Heart left ventricle (tissue), 16 donors: ENCODE measurements at regions not wholly inside any gene's neighbourhood (a gene's known extent, or its start where the extent isn't known, plus 50 kb on each side); places are given as distances from the start of the nearest gene placed in this dataset.

Source experiments
- ATAC-seq, 4 donors: fragments of 200-7000 bp; cut with Tn5 transposase; one replicate each; pipeline ENCODE4 v1.9.1; 2020 to 2022; ENCODE audit warnings: moderate library complexity in 4 of 4, mild to moderate bottlenecking in 3 of 4, moderate number of reproducible peaks in 1 of 4
- DNase-seq, 5 donors: peaks; one replicate each; pipeline ENCODE4 v3.0.0-alpha.2; 2020
- H3K27ac ChIP-seq, 12 donors: fragments of 200-600 bp; sonication (generic) in 4 of 12; one replicate each; pipeline versions ENCODE4 v1.5.0 to v1.8.0; 2016 to 2022; ENCODE audit warnings: mild to moderate bottlenecking in 2 of 12
- H3K27me3 ChIP-seq, 9 donors: fragments of 200-600 bp; sonication (generic) in 2 of 9; one replicate each; pipeline versions ENCODE4 v1.5.1 to v1.8.0; 2016 to 2022; ENCODE audit warnings: mild to moderate bottlenecking in 3 of 9
- H3K36me3 ChIP-seq, 9 donors: fragments of 200-600 bp; sonication (generic) in 2 of 9; one replicate each; pipeline versions ENCODE4 v1.5.0 to v1.8.0; 2018 to 2022; ENCODE audit warnings: mild to moderate bottlenecking in 2 of 9
- H3K4me1 ChIP-seq, 12 donors: fragments of 200-600 bp; sonication (generic) in 4 of 12; one replicate each; pipeline versions ENCODE4 v1.5.0 to v1.8.0; 2016 to 2022; ENCODE audit warnings: mild to moderate bottlenecking in 3 of 12
- H3K4me3 ChIP-seq, 12 donors: fragments of 200-600 bp; sonication (generic) in 4 of 12; one replicate each; pipeline versions ENCODE4 v1.5.0 to v1.8.0; 2017 to 2022; ENCODE audit warnings: mild to moderate bottlenecking in 9 of 12, moderate library complexity in 4 of 12
- H3K9me3 ChIP-seq, 12 donors: fragments of 200-600 bp; sonication (generic) in 4 of 12; one replicate each; pipeline versions ENCODE4 v1.5.0 to v1.8.0; 2016 to 2022; ENCODE audit warnings: mild to moderate bottlenecking in 1 of 12
- POLR2A ChIP-seq, 2 donors: fragments of 450-650 bp; IDR thresholded peaks; one replicate each; pipeline ENCODE4 v1.6.1; 2017; ENCODE audit warnings: antibody characterized with exemption in 2 of 2, mild to moderate bottlenecking in 2 of 2, moderate library complexity in 2 of 2
- WGBS, 4 donors: extraction: QIAGEN DNeasy Blood & Tissue Kit in 2 of 4; methylation state at CpG; one replicate each; pipeline versions ENCODE4 v1.1.5 to v1.1.7; 2013 to 2018; 5-methylcytosine and 5-hydroxymethylcytosine counted together
- intact Hi-C, 10 donors: fragments of 100-400 bp; cut with DNase I; formaldehyde crosslinking; loops; one replicate each; pipeline versions ENCODE4 v1.11.1 to v1.14.2; 2022
- TF ChIP-seq, protein P1 (sequence below), 12 donors: fragments of 200-600 bp; sonication (generic) in 4 of 12; IDR thresholded peaks; one replicate each; pipeline versions ENCODE4 v1.5.0 to v1.8.0; 2018 to 2022; ENCODE audit warnings: antibody characterized with exemption in 12 of 12, mild to moderate bottlenecking in 5 of 12
- donor health status: ischemic (EF 13 %, LVEDD 7.1; RV severe dilation, severe dysfunction).
- donor health status: healthy with polysubstance abuse.
- donor health status: DM: no; HTN: yes; CAD: no.
- donor health status: DM: no; HTN: no; CAD: no.
- donor health status: ischemic (EF 25% LVEDD 6.9; RV normal size, moderate dysfunction).
- donor health status: ischemic (EF 25% LVEDD 5.7; RV mildly dilated, moderate dysfunction).
- donor health status: healthy.
- donor health status: DM: yes; HTN: yes; CAD: no.
- donor health status: ischemic (EF 35%, LVEDD 5.7; RV mildly dilated, moderate dysfunction).
- donor health status: nonischemic (EF 11% LVEDD 7.7; RV severe dilation, severe dysfunction).
- donor health status: DM: yes; HTN: yes; CAD: no.
- donor health status: PGD.
- donor health status: ischemic (EF 29% LVEDD 5.4; RV normal size, mild dysfunction).
- donor health status: nonischemic (EF 23%, LVEDD 6.1; RV moderate dilation, normal function).

DNA sequence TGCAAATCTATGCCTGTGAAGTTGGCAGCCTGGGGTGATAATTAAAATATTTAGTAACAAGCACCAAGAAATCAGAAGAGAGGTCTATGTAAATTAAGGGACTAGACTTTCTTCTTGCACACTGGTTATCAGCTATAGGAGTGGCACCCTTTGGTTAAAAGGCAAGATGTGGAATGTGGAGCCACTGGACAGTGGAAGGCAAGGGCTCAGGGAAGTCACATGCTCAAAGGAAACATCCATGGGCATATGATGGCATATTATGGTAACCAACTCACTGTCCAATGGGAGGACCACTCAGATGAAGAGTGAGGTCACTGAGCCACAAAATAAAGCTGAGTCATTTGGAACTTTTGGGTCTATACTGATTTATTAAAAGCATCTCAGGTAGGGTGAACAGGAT lies 165.6 kb upstream of the PRICKLE2 start:
- Histone ChIP-seq H3K36me3 (no peaks in the 10 kb centered on the region), H3K27me3 (no peaks in the 10 kb centered on the region), H3K4me3 (no peak overlapping the region), H3K4me1 (no peaks in the 10 kb centered on the region), H3K27ac (no peak overlapping the region), H3K9me3 (no peaks in the 10 kb centered on the region)
- intact Hi-C loops = loop anchor here in 5 of 10 donors (10.0 kb wide), 4 partner anchors 126 to 226 kb away; no protein-coding TSS in a partner anchor
- ATAC-seq (no peak), DNase-seq (no peak)
- no peak for TF ChIP-seq POLR2A (IDR thresholded peaks at IDR 0.05)
- TF ChIP-seq, protein P1, sequence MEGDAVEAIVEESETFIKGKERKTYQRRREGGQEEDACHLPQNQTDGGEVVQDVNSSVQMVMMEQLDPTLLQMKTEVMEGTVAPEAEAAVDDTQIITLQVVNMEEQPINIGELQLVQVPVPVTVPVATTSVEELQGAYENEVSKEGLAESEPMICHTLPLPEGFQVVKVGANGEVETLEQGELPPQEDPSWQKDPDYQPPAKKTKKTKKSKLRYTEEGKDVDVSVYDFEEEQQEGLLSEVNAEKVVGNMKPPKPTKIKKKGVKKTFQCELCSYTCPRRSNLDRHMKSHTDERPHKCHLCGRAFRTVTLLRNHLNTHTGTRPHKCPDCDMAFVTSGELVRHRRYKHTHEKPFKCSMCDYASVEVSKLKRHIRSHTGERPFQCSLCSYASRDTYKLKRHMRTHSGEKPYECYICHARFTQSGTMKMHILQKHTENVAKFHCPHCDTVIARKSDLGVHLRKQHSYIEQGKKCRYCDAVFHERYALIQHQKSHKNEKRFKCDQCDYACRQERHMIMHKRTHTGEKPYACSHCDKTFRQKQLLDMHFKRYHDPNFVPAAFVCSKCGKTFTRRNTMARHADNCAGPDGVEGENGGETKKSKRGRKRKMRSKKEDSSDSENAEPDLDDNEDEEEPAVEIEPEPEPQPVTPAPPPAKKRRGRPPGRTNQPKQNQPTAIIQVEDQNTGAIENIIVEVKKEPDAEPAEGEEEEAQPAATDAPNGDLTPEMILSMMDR (IDR thresholded peaks at IDR 0.05) = no peak

DNA sequence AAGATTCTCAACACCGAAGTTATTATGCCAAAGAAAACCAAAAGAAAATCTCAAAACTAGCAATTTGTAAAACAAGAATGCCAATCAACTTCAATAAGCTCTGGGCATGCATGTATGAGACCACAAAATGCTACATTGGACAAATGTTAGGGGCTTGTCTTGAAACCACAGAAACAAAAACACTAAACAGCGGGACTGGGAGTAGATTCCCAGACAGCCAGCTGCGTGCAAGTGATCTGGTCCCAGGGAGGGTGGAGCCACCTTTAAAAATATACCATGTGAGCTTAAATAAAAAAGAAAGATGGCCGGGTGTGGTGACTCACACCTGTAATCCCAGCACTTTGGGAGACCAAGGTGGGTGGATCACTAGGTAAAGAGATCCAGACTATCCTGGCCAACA lies 163.6 kb upstream of the PRICKLE2 start:
- intact Hi-C loops = no loop called here
- Histone ChIP-seq H3K4me3 (no peak overlapping the region), H3K27me3 (no peaks in the 10 kb centered on the region), H3K27ac (no peak overlapping the region), H3K9me3 (no peaks in the 10 kb centered on the region), H3K4me1 (no peaks in the 10 kb centered on the region), H3K36me3 (no peaks in the 10 kb centered on the region)
- DNase-seq (no peak), ATAC-seq (no peak)
- WGBS, 4 donors = 88 to 91% (median 90%) methylated on average over 4 of the region's 4 CpGs
- TF ChIP-seq, protein P1 (IDR thresholded peaks at IDR 0.05) = no peak
- no peak for TF ChIP-seq POLR2A (IDR thresholded peaks at IDR 0.05)

DNA sequence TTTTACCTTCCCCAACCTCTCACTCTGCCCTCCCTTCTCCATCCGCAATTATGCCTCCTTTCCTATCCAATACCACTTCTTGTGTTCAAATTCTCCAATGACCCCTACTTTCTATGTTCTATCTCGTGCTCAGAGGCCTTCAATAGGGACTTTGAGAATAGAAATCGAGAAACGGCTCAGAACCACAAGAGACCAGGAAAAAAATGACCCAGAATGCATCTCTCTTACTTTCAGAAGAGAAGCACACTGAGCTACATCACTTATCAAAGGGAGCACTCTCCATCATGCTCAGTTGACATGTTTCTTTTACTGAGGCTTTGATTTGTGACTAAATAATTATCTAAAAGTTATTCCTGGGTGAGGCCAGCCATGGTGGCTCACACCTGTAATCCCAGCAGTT lies 162.4 kb upstream of the PRICKLE2 start:
- no peaks in the 10 kb centered on the region for H3K9me3 ChIP-seq
- intact Hi-C loops = no loop called here
- H3K4me3 ChIP-seq = no peak overlapping the region
- H3K27ac ChIP-seq = no peak overlapping the region
- H3K27me3 ChIP-seq = no peaks in the 10 kb centered on the region
- DNase-seq (no peak), ATAC-seq (no peak)
- H3K4me1 ChIP-seq = no peaks in the 10 kb centered on the region
- TF ChIP-seq, protein P1 (IDR thresholded peaks at IDR 0.05) = no peak
- no peak for TF ChIP-seq POLR2A (IDR thresholded peaks at IDR 0.05)
- H3K36me3 ChIP-seq = no peaks in the 10 kb centered on the region
- WGBS, 4 donors = 86 to 87% (median 86%) methylated on average over 4 of the region's 4 CpGs

DNA sequence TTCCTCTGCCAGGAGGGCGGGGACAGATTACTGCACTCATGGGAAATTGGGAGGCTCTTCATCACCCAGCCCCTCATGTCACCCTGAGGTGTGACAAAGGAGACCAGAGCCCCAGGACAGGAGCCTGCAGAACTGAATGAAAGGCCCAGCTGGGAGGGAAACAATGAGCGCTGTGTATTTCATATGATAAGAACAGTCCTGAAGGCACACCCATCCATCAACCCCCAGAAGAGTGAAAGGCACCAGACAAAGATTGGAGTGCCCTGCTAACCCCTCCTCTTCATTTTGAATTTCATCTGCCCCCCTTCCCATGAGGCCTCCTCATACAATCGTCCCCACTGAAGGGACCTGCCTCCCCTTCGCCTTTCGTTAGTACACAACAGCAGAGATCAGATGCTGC lies 160.0 kb upstream of the PRICKLE2 start:
- 77 to 85% (median 82%) methylated on average over 5 of the region's 5 CpGs for WGBS, 4 donors
- no peaks in the 10 kb centered on the region for H3K27me3 ChIP-seq
- no peaks in the 10 kb centered on the region for H3K4me1 ChIP-seq
- TF ChIP-seq POLR2A (IDR thresholded peaks at IDR 0.05) = no peak
- TF ChIP-seq, protein P1 (IDR thresholded peaks at IDR 0.05) = no peak
- DNase-seq (no peak), ATAC-seq (no peak)
- H3K36me3 ChIP-seq = no peaks in the 10 kb centered on the region
- intact Hi-C loops = no loop called here
- no peak overlapping the region for H3K27ac ChIP-seq
- H3K9me3 ChIP-seq = no peaks in the 10 kb centered on the region
- H3K4me3 ChIP-seq = no peak overlapping the region
